ENCODE measurements at regions not wholly inside any gene's neighbourhood (a gene's known extent, or its start where the extent isn't known, plus 50 kb on each side); places are given as distances from the start of the nearest gene placed in this dataset.

- Histone ChIP-seq H3K4me1 (ENCODE audit: control insufficient read depth, insufficient read depth, low read length) (no peaks in the 10 kb centered on the region), H3K4me2 (ENCODE audit: control insufficient read depth, insufficient read depth) (no peak overlapping the region), H3K4me3 (no peak overlapping the region), H3K27me3 (replicated peaks in 1 of 2; ENCODE audit: control insufficient read depth in 2 of 2, insufficient read depth in 2 of 2, low read length in 1 of 2) (peaks cover 0 to 1% of the 10 kb centered on the region in 2 experiments; a peak in 2 of 4 replicates), H2AFZ (ENCODE audit: control insufficient read depth, low read depth, low read length) (no peak overlapping the region), H3K27ac (ENCODE audit: control insufficient read depth, insufficient read depth) (no peak overlapping the region), H3K79me2 (ENCODE audit: control insufficient read depth, insufficient read depth, low read length) (no peaks in the 10 kb centered on the region), H3K9me3 (replicated peaks; ENCODE audit: control insufficient read depth, insufficient read depth, low read length) (no peaks in the 10 kb centered on the region), H4K20me1 (ENCODE audit: control insufficient read depth, insufficient read depth) (no peaks in the 10 kb centered on the region), H3K36me3 (ENCODE audit: control insufficient read depth in 2 of 2, insufficient read depth in 2 of 2, low read length in 1 of 2) (no peaks in the 10 kb centered on the region), H3K9ac (ENCODE audit: control insufficient read depth, insufficient read depth, low read length) (no peak overlapping the region)
- no peak for DNase-seq (ENCODE audit: low read depth, low spot score)
- TF ChIP-seq BCL3 (IDR thresholded peaks at IDR 0.05; ENCODE audit: borderline replicate concordance, insufficient read depth, low read depth, low read length, poor library complexity, severe bottlenecking): no peak
- TF ChIP-seq KDM1A (IDR thresholded peaks at IDR 0.05; ENCODE audit: borderline replicate concordance): no peak
- TF ChIP-seq IKZF2 (IDR thresholded peaks at IDR 0.05): no peak
- no peak for TF ChIP-seq NBN (IDR thresholded peaks at IDR 0.05)
- TF ChIP-seq FOS (IDR thresholded peaks at IDR 0.05; ENCODE audit: borderline replicate concordance, extremely low read depth, insufficient read length): no peak
- TF ChIP-seq TCF7 (IDR thresholded peaks at IDR 0.05; ENCODE audit: borderline replicate concordance): no peak
- no peak for TF ChIP-seq ZBTB33 (IDR thresholded peaks at IDR 0.05)
- no peak for TF ChIP-seq MLLT1 (IDR thresholded peaks at IDR 0.05)
- TF ChIP-seq ZNF592 (IDR thresholded peaks at IDR 0.05): no peak
- TF ChIP-seq MYC (IDR thresholded peaks at IDR 0.05; ENCODE audit: insufficient read depth, insufficient read length, insufficient replicate concordance, low read length, severe bottlenecking): no peak
- TF ChIP-seq ZNF274 (IDR thresholded peaks at IDR 0.05; ENCODE audit: insufficient read depth, insufficient read length): no peak
- no peak for TF ChIP-seq BRCA1 (IDR thresholded peaks at IDR 0.05; ENCODE audit: low read depth, low read length)
- no peak for TF ChIP-seq TARDBP (IDR thresholded peaks at IDR 0.05; ENCODE audit: borderline replicate concordance)
- no peak for FAIRE-seq
- BruUV-seq (replicated peaks): no TSS peak
- RAD21 ChIA-PET (ENCODE audit: unreplicated experiment): no interaction called here
- ATAC-seq: no peak
- in situ Hi-C loops (cut with MboI): no loop called here
- SMC1A ChIA-PET (ENCODE audit: uncharacterized antibody, unreplicated experiment): no interaction called here
- CTCF ChIA-PET: interaction anchor here (1.8 kb wide), 1 partner anchor 261 kb away, joined by 6 read pairs; no protein-coding TSS in a partner anchor
- 25% methylated on average over 5 of the region's 5 CpGs for WGBS (ENCODE audit: insufficient coverage, insufficient replicate concordance, low lambda C conversion rate, missing lambda C conversion rate)
- POLR2A ChIA-PET: no interaction called here
- intact Hi-C loops (cut with micrococcal nuclease; ENCODE audit: unreplicated experiment): no loop called here
Observed at GRCh38 chr1:223487887-223488259, 94.7 kb downstream of the CCDC185 start.
